ENCODE measurements at regions not wholly inside any gene's neighbourhood (a gene's known extent, or its start where the extent isn't known, plus 50 kb on each side); places are given as distances from the start of the nearest gene placed in this dataset.

- TF ChIP-seq CTCF (IDR thresholded peaks at IDR 0.05) = no peak
- Histone ChIP-seq H3K4me3 (no peak overlapping the region), H3K27ac (no peak overlapping the region)
- DNase-seq (ENCODE audit: low spot score) = no peak
Observed at GRCh38 chr3:28958656-28959055, 322.2 kb upstream of the RBMS3 start.

GRCh38 chr3:28971156-28971555 is 309.7 kb upstream of the RBMS3 start:
- DNase-seq (ENCODE audit: low spot score) = no peak
- H3K4me3 ChIP-seq = no peak overlapping the region
- H3K27ac ChIP-seq = no peak overlapping the region
- TF ChIP-seq CTCF (IDR thresholded peaks at IDR 0.05) = no peak

GRCh38 chr3:28972921-28973320 is 307.9 kb upstream of the RBMS3 start:
- Histone ChIP-seq H3K27ac (no peak overlapping the region), H3K4me3 (no peak overlapping the region)
- no peak for TF ChIP-seq CTCF (IDR thresholded peaks at IDR 0.05)
- DNase-seq (ENCODE audit: low spot score) = no peak

GRCh38 chr3:28973609-28974008 is 307.3 kb upstream of the RBMS3 start:
- Histone ChIP-seq H3K4me3 (no peak overlapping the region), H3K27ac (no peak overlapping the region)
- no peak for TF ChIP-seq CTCF (IDR thresholded peaks at IDR 0.05)
- DNase-seq (ENCODE audit: low spot score) = no peak

GRCh38 chr3:28978092-28978491 is 302.8 kb upstream of the RBMS3 start:
- no peak for DNase-seq (ENCODE audit: low spot score)
- TF ChIP-seq CTCF (IDR thresholded peaks at IDR 0.05) = no peak
- Histone ChIP-seq H3K27ac (no peak overlapping the region), H3K4me3 (no peak overlapping the region)

GRCh38 chr3:28980131-28980530 is 300.7 kb upstream of the RBMS3 start:
- DNase-seq (ENCODE audit: low spot score) = no peak
- no peak overlapping the region for H3K4me3 ChIP-seq
- TF ChIP-seq CTCF (IDR thresholded peaks at IDR 0.05) = no peak
- H3K27ac ChIP-seq = no peak overlapping the region

GRCh38 chr3:28980631-28981030 is 300.2 kb upstream of the RBMS3 start:
- TF ChIP-seq CTCF (IDR thresholded peaks at IDR 0.05) = no peak
- Histone ChIP-seq H3K4me3 (no peak overlapping the region), H3K27ac (no peak overlapping the region)
- DNase-seq (ENCODE audit: low spot score) = no peak

All from coronary artery (tissue), 2 donors.